ENCODE measurements at regions not wholly inside any gene's neighbourhood (a gene's known extent, or its start where the extent isn't known, plus 50 kb on each side); places are given as distances from the start of the nearest gene placed in this dataset.
"Not testable (repeated sequence)": the region's sequence is repeated elsewhere in the genome, so short reads cannot be mapped to it uniquely, and the experiment has no call there.

GRCh38 chr13:65600702-65601101 is 1629.4 kb downstream of the PCDH9 start:
- H3K4me1 Mint-ChIP-seq (ENCODE audit: low read depth), result no peaks in the 10 kb centered on the region
- no peak for DNase-seq (ENCODE audit: low spot score)
- H3K4me3 Mint-ChIP-seq, result no peak overlapping the region
- no peaks in the 10 kb centered on the region for H3K36me3 Mint-ChIP-seq (ENCODE audit: low read depth)
- H3K27ac Mint-ChIP-seq, result no peak overlapping the region
- no peaks in the 10 kb centered on the region for H3K27me3 Mint-ChIP-seq (ENCODE audit: insufficient read depth)
- peaks cover 4% of the 10 kb centered on the region for H3K9me3 Mint-ChIP-seq
- intact Hi-C loops (cut with micrococcal nuclease), result no loop called here

- DNase-seq (ENCODE audit: low spot score), result no peak
- no peaks in the 10 kb centered on the region for H3K27me3 Mint-ChIP-seq (ENCODE audit: insufficient read depth)
- intact Hi-C loops (cut with micrococcal nuclease), result no loop called here
- H3K36me3 Mint-ChIP-seq (ENCODE audit: low read depth), result no peaks in the 10 kb centered on the region
- H3K4me1 Mint-ChIP-seq (ENCODE audit: low read depth), result no peaks in the 10 kb centered on the region
- no peak overlapping the region for H3K27ac Mint-ChIP-seq
- H3K9me3 Mint-ChIP-seq, result peaks cover 4% of the 10 kb centered on the region
- no peak overlapping the region for H3K4me3 Mint-ChIP-seq
These were observed 1632.0 kb downstream of the PCDH9 start for GRCh38 chr13:65597839-65598818.

GRCh38 chr13:65595916-65596315 is 1634.2 kb downstream of the PCDH9 start:
- Mint-ChIP-seq H3K27me3 (ENCODE audit: insufficient read depth) (no peaks in the 10 kb centered on the region), H3K27ac (no peak overlapping the region), H3K4me3 (no peak overlapping the region), H3K9me3 (peaks cover 4% of the 10 kb centered on the region), H3K36me3 (ENCODE audit: low read depth) (no peaks in the 10 kb centered on the region), H3K4me1 (ENCODE audit: low read depth) (no peaks in the 10 kb centered on the region)
- no peak for DNase-seq (ENCODE audit: low spot score)
- intact Hi-C loops (cut with micrococcal nuclease), result no loop called here

- DNase-seq (ENCODE audit: low spot score), result no peak
- Mint-ChIP-seq H3K4me1 (ENCODE audit: low read depth) (no peaks in the 10 kb centered on the region), H3K4me3 (no peak overlapping the region), H3K27me3 (ENCODE audit: insufficient read depth) (no peaks in the 10 kb centered on the region), H3K9me3 (peaks cover 9% of the 10 kb centered on the region), H3K27ac (no peak overlapping the region), H3K36me3 (ENCODE audit: low read depth) (no peaks in the 10 kb centered on the region)
- intact Hi-C loops (cut with micrococcal nuclease), result no loop called here
These were observed 1635.8 kb downstream of the PCDH9 start for GRCh38 chr13:65594298-65594781.

GRCh38 chr13:65593298-65593874 is 1636.8 kb downstream of the PCDH9 start:
- peaks cover 11% of the 10 kb centered on the region for H3K9me3 Mint-ChIP-seq
- no peaks in the 10 kb centered on the region for H3K4me1 Mint-ChIP-seq (ENCODE audit: low read depth)

GRCh38 chr13:65592731-65593130 is 1637.4 kb downstream of the PCDH9 start:
- Mint-ChIP-seq H3K36me3 (ENCODE audit: low read depth) (no peaks in the 10 kb centered on the region), H3K4me1 (ENCODE audit: low read depth) (no peaks in the 10 kb centered on the region), H3K27me3 (ENCODE audit: insufficient read depth) (no peaks in the 10 kb centered on the region), H3K9me3 (peaks cover 18% of the 10 kb centered on the region), H3K27ac (no peak overlapping the region), H3K4me3 (no peak overlapping the region)
- no peak for DNase-seq (ENCODE audit: low spot score)
- intact Hi-C loops (cut with micrococcal nuclease), result no loop called here

More at GRCh38 chr13:65593298-65593874, 1636.8 kb downstream of the PCDH9 start:
- Mint-ChIP-seq H3K4me3 (no peak overlapping the region), H3K27me3 (ENCODE audit: insufficient read depth) (no peaks in the 10 kb centered on the region), H3K27ac (no peak overlapping the region), H3K36me3 (ENCODE audit: low read depth) (no peaks in the 10 kb centered on the region)
- DNase-seq (ENCODE audit: low spot score), result no peak
- intact Hi-C loops (cut with micrococcal nuclease), result no loop called here

GRCh38 chr13:65585346-65585745 is 1644.8 kb downstream of the PCDH9 start:
- H3K36me3 Mint-ChIP-seq (ENCODE audit: low read depth), result no peaks in the 10 kb centered on the region
- no peaks in the 10 kb centered on the region for H3K4me1 Mint-ChIP-seq (ENCODE audit: low read depth)
- no peak overlapping the region for H3K4me3 Mint-ChIP-seq
- H3K9me3 Mint-ChIP-seq, result peaks cover 32% of the 10 kb centered on the region
- no peaks in the 10 kb centered on the region for H3K27me3 Mint-ChIP-seq (ENCODE audit: insufficient read depth)
- intact Hi-C loops (cut with micrococcal nuclease), result no loop called here
- H3K27ac Mint-ChIP-seq, result no peak overlapping the region
- DNase-seq (ENCODE audit: low spot score), result no peak

GRCh38 chr13:65584126-65584525 is 1646.0 kb downstream of the PCDH9 start:
- Mint-ChIP-seq H3K36me3 (ENCODE audit: low read depth) (no peaks in the 10 kb centered on the region), H3K27me3 (ENCODE audit: insufficient read depth) (no peaks in the 10 kb centered on the region), H3K27ac (no peak overlapping the region), H3K4me3 (no peak overlapping the region), H3K4me1 (ENCODE audit: low read depth) (no peaks in the 10 kb centered on the region), H3K9me3 (peaks cover 25% of the 10 kb centered on the region)
- intact Hi-C loops (cut with micrococcal nuclease), result no loop called here
- DNase-seq (ENCODE audit: low spot score), result no peak

GRCh38 chr13:65582160-65582559 is 1648.0 kb downstream of the PCDH9 start:
- no peaks in the 10 kb centered on the region for H3K4me1 Mint-ChIP-seq (ENCODE audit: low read depth)
- DNase-seq (ENCODE audit: low spot score), result no peak
- intact Hi-C loops (cut with micrococcal nuclease), result no loop called here
- no peak overlapping the region for H3K4me3 Mint-ChIP-seq
- no peaks in the 10 kb centered on the region for H3K27me3 Mint-ChIP-seq (ENCODE audit: insufficient read depth)
- H3K9me3 Mint-ChIP-seq, result peaks cover 12% of the 10 kb centered on the region
- no peaks in the 10 kb centered on the region for H3K36me3 Mint-ChIP-seq (ENCODE audit: low read depth)
- no peak overlapping the region for H3K27ac Mint-ChIP-seq

- DNase-seq (ENCODE audit: low spot score); H3K36me3 Mint-ChIP-seq (ENCODE audit: low read depth); H3K4me1 Mint-ChIP-seq (ENCODE audit: low read depth); H3K27me3 Mint-ChIP-seq (ENCODE audit: insufficient read depth); intact Hi-C loops (cut with micrococcal nuclease); H3K27ac Mint-ChIP-seq; H3K4me3 Mint-ChIP-seq: not testable (repeated sequence)
- peaks cover 16% of the 10 kb centered on the region for H3K9me3 Mint-ChIP-seq
These were observed 1665.6 kb downstream of the PCDH9 start for GRCh38 chr13:65564561-65564960.

GRCh38 chr13:65562305-65562704 is 1667.8 kb downstream of the PCDH9 start:
- no peaks in the 10 kb centered on the region for H3K4me1 Mint-ChIP-seq (ENCODE audit: low read depth)
- DNase-seq (ENCODE audit: low spot score), result no peak
- H3K27ac Mint-ChIP-seq, result no peak overlapping the region
- intact Hi-C loops (cut with micrococcal nuclease), result no loop called here
- no peak overlapping the region for H3K4me3 Mint-ChIP-seq
- peaks cover 11% of the 10 kb centered on the region for H3K9me3 Mint-ChIP-seq
- no peaks in the 10 kb centered on the region for H3K36me3 Mint-ChIP-seq (ENCODE audit: low read depth)
- H3K27me3 Mint-ChIP-seq (ENCODE audit: insufficient read depth), result no peaks in the 10 kb centered on the region

- Mint-ChIP-seq H3K9me3 (peaks cover 11% of the 10 kb centered on the region), H3K27ac (no peak overlapping the region), H3K36me3 (ENCODE audit: low read depth) (no peaks in the 10 kb centered on the region), H3K4me3 (no peak overlapping the region), H3K4me1 (ENCODE audit: low read depth) (no peaks in the 10 kb centered on the region), H3K27me3 (ENCODE audit: insufficient read depth) (no peaks in the 10 kb centered on the region)
- intact Hi-C loops (cut with micrococcal nuclease), result no loop called here
- no peak for DNase-seq (ENCODE audit: low spot score)
These were observed 1669.2 kb downstream of the PCDH9 start for GRCh38 chr13:65560936-65561335.

GRCh38 chr13:65555962-65556361 is 1674.2 kb downstream of the PCDH9 start:
- Mint-ChIP-seq H3K4me3 (no peak overlapping the region), H3K9me3 (peaks cover 15% of the 10 kb centered on the region), H3K4me1 (ENCODE audit: low read depth) (no peaks in the 10 kb centered on the region), H3K27me3 (ENCODE audit: insufficient read depth) (no peaks in the 10 kb centered on the region), H3K27ac (no peak overlapping the region), H3K36me3 (ENCODE audit: low read depth) (no peaks in the 10 kb centered on the region)
- DNase-seq (ENCODE audit: low spot score), result no peak
- intact Hi-C loops (cut with micrococcal nuclease), result no loop called here

Data from activated T-helper 1 cell treated with anti-CD3 and anti-CD28 coated beads, Interleukin-12 subunit alpha, Interleukin-12 subunit beta, Interleukin-2, Interleukin-4 antibody, amounts not matched to agents 30 ng/mL and 10 ng/mL and 1 ng/mL, durations not matched to agents 14 hours and 24 hours and 36 hours (primary cell).